NCI-H146 treated with DMSO at 0.1 percent for 48 hours (cell line): ENCODE measurements at regions not wholly inside any gene's neighbourhood (a gene's known extent, or its start where the extent isn't known, plus 50 kb on each side); places are given as distances from the start of the nearest gene placed in this dataset.

ENCODE experiments used
- DNase-seq: peaks from one replicate; lab custom pipeline; 2025; ENCODE audit not compliant: unreplicated experiment; lab: John Stamatoyannopoulos, UW

- no peak for DNase-seq
These were observed 1076.1 kb upstream of the NCAM2 start for GRCh38 chr21:19922122-19922521.

- no peak for DNase-seq
These were observed 1062.7 kb upstream of the NCAM2 start for GRCh38 chr21:19935467-19935866.

- DNase-seq = no peak
These were observed 1060.6 kb upstream of the NCAM2 start for GRCh38 chr21:19937619-19938018.

GRCh38 chr21:19941626-19942025 lies 1056.6 kb upstream of the NCAM2 start:
- no peak for DNase-seq

GRCh38 chr21:19950347-19950746 lies 1047.9 kb upstream of the NCAM2 start:
- DNase-seq = no peak

GRCh38 chr21:19969156-19969555 lies 1029.1 kb upstream of the NCAM2 start:
- DNase-seq = no peak

GRCh38 chr21:19981938-19982337 lies 1016.3 kb upstream of the NCAM2 start:
- peak; percentile 4 for DNase-seq

- DNase-seq = no peak
These were observed 1011.8 kb upstream of the NCAM2 start for GRCh38 chr21:19986396-19986795.

GRCh38 chr21:19987671-19988070 lies 1010.5 kb upstream of the NCAM2 start:
- DNase-seq = no peak

GRCh38 chr21:19992540-19992939 lies 1005.7 kb upstream of the NCAM2 start:
- no peak for DNase-seq

- DNase-seq = no peak
These were observed 1004.9 kb upstream of the NCAM2 start for GRCh38 chr21:19993268-19993667.

- no peak for DNase-seq
These were observed 1003.0 kb upstream of the NCAM2 start for GRCh38 chr21:19995253-19995652.

- DNase-seq = no peak
These were observed 999.8 kb upstream of the NCAM2 start for GRCh38 chr21:19998453-19998852.

GRCh38 chr21:19999369-20000272 lies 998.6 kb upstream of the NCAM2 start:
- DNase-seq = no peak

GRCh38 chr21:20004367-20004766 lies 993.8 kb upstream of the NCAM2 start:
- DNase-seq = no peak

- DNase-seq = no peak
These were observed 987.5 kb upstream of the NCAM2 start for GRCh38 chr21:20010691-20011200.

- DNase-seq = no peak
These were observed 984.4 kb upstream of the NCAM2 start for GRCh38 chr21:20013851-20014250.

- no peak for DNase-seq
These were observed 981.7 kb upstream of the NCAM2 start for GRCh38 chr21:20016435-20017005.

- DNase-seq = no peak
These were observed 978.2 kb upstream of the NCAM2 start for GRCh38 chr21:20020026-20020425.

- DNase-seq = no peak
These were observed 975.0 kb upstream of the NCAM2 start for GRCh38 chr21:20023193-20023592.

- DNase-seq = no peak
These were observed 973.5 kb upstream of the NCAM2 start for GRCh38 chr21:20024741-20025140.

GRCh38 chr21:20026543-20026942 lies 971.7 kb upstream of the NCAM2 start:
- no peak for DNase-seq
